ENCODE measurements at regions not wholly inside any gene's neighbourhood (a gene's known extent, or its start where the extent isn't known, plus 50 kb on each side); places are given as distances from the start of the nearest gene placed in this dataset.

GRCh38 chr1:173100476-173101107, 49.9 kb upstream of the TNFSF18 start:
- DNase-seq, result no peak
- Histone ChIP-seq H3K36me3 (ENCODE audit: insufficient read depth in 1 of 2, low read depth in 1 of 2) (no peaks in the 10 kb centered on the region), H3K4me3 (no peak overlapping the region), H3K27ac (no peak overlapping the region), H3K4me1 (no peaks in the 10 kb centered on the region), H3K27me3 (ENCODE audit: insufficient read depth in 3 of 3, low read length in 2 of 3) (no peaks in the 10 kb centered on the region), H3K9me3 (no peaks in the 10 kb centered on the region)
- TF ChIP-seq, protein P1, sequence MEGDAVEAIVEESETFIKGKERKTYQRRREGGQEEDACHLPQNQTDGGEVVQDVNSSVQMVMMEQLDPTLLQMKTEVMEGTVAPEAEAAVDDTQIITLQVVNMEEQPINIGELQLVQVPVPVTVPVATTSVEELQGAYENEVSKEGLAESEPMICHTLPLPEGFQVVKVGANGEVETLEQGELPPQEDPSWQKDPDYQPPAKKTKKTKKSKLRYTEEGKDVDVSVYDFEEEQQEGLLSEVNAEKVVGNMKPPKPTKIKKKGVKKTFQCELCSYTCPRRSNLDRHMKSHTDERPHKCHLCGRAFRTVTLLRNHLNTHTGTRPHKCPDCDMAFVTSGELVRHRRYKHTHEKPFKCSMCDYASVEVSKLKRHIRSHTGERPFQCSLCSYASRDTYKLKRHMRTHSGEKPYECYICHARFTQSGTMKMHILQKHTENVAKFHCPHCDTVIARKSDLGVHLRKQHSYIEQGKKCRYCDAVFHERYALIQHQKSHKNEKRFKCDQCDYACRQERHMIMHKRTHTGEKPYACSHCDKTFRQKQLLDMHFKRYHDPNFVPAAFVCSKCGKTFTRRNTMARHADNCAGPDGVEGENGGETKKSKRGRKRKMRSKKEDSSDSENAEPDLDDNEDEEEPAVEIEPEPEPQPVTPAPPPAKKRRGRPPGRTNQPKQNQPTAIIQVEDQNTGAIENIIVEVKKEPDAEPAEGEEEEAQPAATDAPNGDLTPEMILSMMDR (IDR thresholded peaks at IDR 0.05), result no peak
- intact Hi-C loops (cut with DNase I), result no loop called here
- WGBS, 3 donors, result 96 to 98% (median 98%) methylated on average over 1 of the region's 1 CpG
- ATAC-seq, result no peak
